PFSK-1 (cell line): ENCODE measurements at regions not wholly inside any gene's neighbourhood (a gene's known extent, or its start where the extent isn't known, plus 50 kb on each side); places are given as distances from the start of the nearest gene placed in this dataset.

ENCODE experiments used
- POLR2AphosphoS5 ChIP-seq: IDR thresholded peaks from 2 replicates; pipeline ENCODE4 v1.6.1; 2012; ENCODE audit warnings: low read depth, mild to moderate bottlenecking, control low read depth, low read length, moderate library complexity
- TAF1 ChIP-seq: IDR thresholded peaks from 2 replicates; pipeline ENCODE4 v1.6.1; 2012; ENCODE audit warnings: low read length, control low read depth, borderline replicate concordance; ENCODE audit not compliant: insufficient read depth

- TF ChIP-seq POLR2AphosphoS5 (no peak), TAF1 (no peak)
These were observed 448.1 kb downstream of the ARHGEF28 start for GRCh38 chr5:74074111-74074510.
